Neural progenitor cell (in vitro differentiated cells): ENCODE measurements at regions not wholly inside any gene's neighbourhood (a gene's known extent, or its start where the extent isn't known, plus 50 kb on each side); places are given as distances from the start of the nearest gene placed in this dataset.
A peak's percentile ranks its signal among the peaks of the same experiment; 100 is the strongest.

Experiments
- DNase-seq: peaks from one replicate; pipeline ENCODE4 v3.0.0-alpha.2; 2016; ENCODE audit warnings: low spot score
- H2AFZ ChIP-seq: fragments of 200-600 bp; sonication (generic); replicated peaks from 2 replicates; pipeline ENCODE4 v1.6.1; 2016; ENCODE audit warnings: antibody characterized with exemption
- H3F3A ChIP-seq: fragments of 200-600 bp; sonication (generic); 2 replicates; pipeline ENCODE4 v1.6.1; 2016; ENCODE audit warnings: antibody characterized with exemption, low read depth
- H3K27ac ChIP-seq: fragments of 200-600 bp; sonication (generic); 2 replicates; pipeline ENCODE4 v1.5.1; 2016; ENCODE audit warnings: mild to moderate bottlenecking
- H3K27me3 ChIP-seq: fragments of 200-600 bp; sonication (generic); 2 replicates; pipeline ENCODE4 v1.6.1; 2016; ENCODE audit warnings: mild to moderate bottlenecking, moderate library complexity
- H3K36me3 ChIP-seq: fragments of 200-600 bp; sonication (generic); 2 replicates; pipeline ENCODE4 v1.5.1; 2016
- H3K4me1 ChIP-seq: fragments of 200-600 bp; sonication (generic); 2 replicates; pipeline ENCODE4 v1.6.1; 2016; ENCODE audit warnings: mixed run types
- H3K4me2 ChIP-seq: fragments of 200-600 bp; sonication (generic); 2 replicates; pipeline ENCODE4 v1.6.1; 2016
- H3K4me3 ChIP-seq: fragments of 200-600 bp; sonication (generic); 2 replicates; pipeline ENCODE4 v1.5.1; 2016
- H3K79me2 ChIP-seq: fragments of 200-600 bp; sonication (generic); 2 replicates; pipeline ENCODE4 v1.6.1; 2016; ENCODE audit warnings: low read depth
- H3K9ac ChIP-seq: fragments of 200-600 bp; sonication (generic); 2 replicates; pipeline ENCODE4 v1.6.1; 2016
- H3K9me3 ChIP-seq: fragments of 200-600 bp; sonication (generic); 2 replicates; pipeline ENCODE4 v1.5.1; 2016; ENCODE audit warnings: low read depth
- H4K20me1 ChIP-seq: fragments of 200-600 bp; sonication (generic); 2 replicates; pipeline ENCODE4 v1.6.1; 2016; ENCODE audit warnings: low read depth
- H3K27ac Mint-ChIP-seq: 3 replicates; pipeline ENCODE4 v1.8.0; 2021; ENCODE audit warnings: mixed read lengths
- H3K27me3 Mint-ChIP-seq: 2 replicates; pipeline ENCODE4 v1.8.0; 2022; ENCODE audit warnings: low read depth, mild to moderate bottlenecking, inconsistent platforms, moderate library complexity, mixed read lengths; ENCODE audit not compliant: insufficient read depth
- H3K36me3 Mint-ChIP-seq: 3 replicates; pipeline ENCODE4 v1.8.0; 2021; ENCODE audit warnings: mixed read lengths
- H3K4me1 Mint-ChIP-seq: 3 replicates; pipeline ENCODE4 v1.8.0; 2021; ENCODE audit warnings: mixed read lengths
- H3K4me3 Mint-ChIP-seq: 3 replicates; pipeline ENCODE4 v1.8.0; 2021; ENCODE audit warnings: mild to moderate bottlenecking, moderate library complexity, mixed read lengths
- H3K9me3 Mint-ChIP-seq: 3 replicates; pipeline ENCODE4 v1.8.0; 2020; ENCODE audit warnings: mixed read lengths
- EZH2 ChIP-seq: fragments of 200-600 bp; sonication (generic); IDR thresholded peaks from 2 replicates; pipeline ENCODE4 v1.6.1; 2017; ENCODE audit warnings: antibody characterized with exemption, mild to moderate bottlenecking, moderate library complexity
- EZH2phosphoT487 ChIP-seq: fragments of 200-600 bp; sonication (generic); IDR thresholded peaks from 2 replicates; pipeline ENCODE4 v1.6.1; 2017; ENCODE audit warnings: antibody characterized with exemption
- TF ChIP-seq, protein P1 (sequence below): fragments of 200-600 bp; sonication (generic); IDR thresholded peaks from 2 replicates; pipeline ENCODE4 v1.5.1; 2017; ENCODE audit warnings: antibody characterized with exemption, mild to moderate bottlenecking

DNA sequence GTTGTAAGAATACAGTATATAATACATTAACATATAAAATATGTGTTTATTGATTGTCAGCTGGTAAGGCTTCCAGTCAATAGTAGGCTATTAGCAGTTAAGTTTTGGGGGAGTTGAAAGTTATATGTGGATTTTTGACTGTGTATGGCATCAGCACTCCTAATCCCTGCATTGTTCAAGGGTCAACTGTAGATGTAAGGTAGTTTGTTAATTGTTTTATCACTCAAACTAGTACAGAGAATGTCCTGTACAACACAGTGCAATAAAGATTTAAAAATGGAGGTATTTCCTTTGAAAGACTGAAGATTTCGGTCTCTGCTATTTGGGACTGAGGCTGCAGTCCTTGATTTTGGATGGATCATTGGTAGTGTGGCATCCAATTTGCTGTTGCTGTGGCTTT is 484.4 kb downstream of the KDM4C start:
- H3K4me3 Mint-ChIP-seq = no peak overlapping the region
- no peak overlapping the region for H3K27ac ChIP-seq
- no peaks in the 10 kb centered on the region for H4K20me1 ChIP-seq
- H3K36me3 ChIP-seq = no peaks in the 10 kb centered on the region
- no peak overlapping the region for H3K27ac Mint-ChIP-seq
- H3F3A ChIP-seq = peaks cover 20% of the 10 kb centered on the region
- H3K79me2 ChIP-seq = no peaks in the 10 kb centered on the region
- H3K9me3 ChIP-seq = no peaks in the 10 kb centered on the region
- TF ChIP-seq, protein P1, sequence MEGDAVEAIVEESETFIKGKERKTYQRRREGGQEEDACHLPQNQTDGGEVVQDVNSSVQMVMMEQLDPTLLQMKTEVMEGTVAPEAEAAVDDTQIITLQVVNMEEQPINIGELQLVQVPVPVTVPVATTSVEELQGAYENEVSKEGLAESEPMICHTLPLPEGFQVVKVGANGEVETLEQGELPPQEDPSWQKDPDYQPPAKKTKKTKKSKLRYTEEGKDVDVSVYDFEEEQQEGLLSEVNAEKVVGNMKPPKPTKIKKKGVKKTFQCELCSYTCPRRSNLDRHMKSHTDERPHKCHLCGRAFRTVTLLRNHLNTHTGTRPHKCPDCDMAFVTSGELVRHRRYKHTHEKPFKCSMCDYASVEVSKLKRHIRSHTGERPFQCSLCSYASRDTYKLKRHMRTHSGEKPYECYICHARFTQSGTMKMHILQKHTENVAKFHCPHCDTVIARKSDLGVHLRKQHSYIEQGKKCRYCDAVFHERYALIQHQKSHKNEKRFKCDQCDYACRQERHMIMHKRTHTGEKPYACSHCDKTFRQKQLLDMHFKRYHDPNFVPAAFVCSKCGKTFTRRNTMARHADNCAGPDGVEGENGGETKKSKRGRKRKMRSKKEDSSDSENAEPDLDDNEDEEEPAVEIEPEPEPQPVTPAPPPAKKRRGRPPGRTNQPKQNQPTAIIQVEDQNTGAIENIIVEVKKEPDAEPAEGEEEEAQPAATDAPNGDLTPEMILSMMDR = no peak
- no peak for TF ChIP-seq EZH2phosphoT487
- no peak for TF ChIP-seq EZH2
- H3K27me3 Mint-ChIP-seq = no peaks in the 10 kb centered on the region
- no peaks in the 10 kb centered on the region for H3K4me1 Mint-ChIP-seq
- no peak overlapping the region for H3K4me3 ChIP-seq
- no peak overlapping the region for H2AFZ ChIP-seq
- H3K4me1 ChIP-seq = peaks cover 18% of the 10 kb centered on the region
- H3K9ac ChIP-seq = no peak overlapping the region
- H3K27me3 ChIP-seq = no peaks in the 10 kb centered on the region
- H3K4me2 ChIP-seq = no peak overlapping the region
- H3K36me3 Mint-ChIP-seq = no peaks in the 10 kb centered on the region
- no peak for DNase-seq
- H3K9me3 Mint-ChIP-seq = peaks cover 2% of the 10 kb centered on the region

DNA sequence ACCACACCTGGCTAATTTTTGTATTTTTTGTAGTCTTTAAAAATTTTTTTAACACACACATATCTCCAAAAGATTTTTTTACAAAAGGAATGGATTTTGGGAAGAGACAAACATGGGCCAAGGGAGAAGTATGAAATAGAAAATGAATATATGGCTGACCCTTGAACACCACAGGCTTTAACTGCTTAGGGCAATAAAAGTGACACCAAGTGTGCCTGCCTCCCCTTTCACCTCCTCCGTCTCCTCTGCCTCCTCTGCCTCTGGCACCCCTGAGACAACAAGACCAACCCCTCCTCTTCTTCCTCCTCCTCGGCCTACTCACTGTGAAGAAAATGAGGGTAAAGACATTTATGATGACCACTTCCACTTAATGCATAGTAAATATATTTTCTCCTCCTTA is 483.9 kb downstream of the KDM4C start:
- Histone ChIP-seq H3K4me3 (no peak overlapping the region), H3K79me2 (no peaks in the 10 kb centered on the region), H3K4me2 (no peak overlapping the region), H3K27me3 (no peaks in the 10 kb centered on the region), H3K36me3 (no peaks in the 10 kb centered on the region), H3K9ac (no peak overlapping the region), H3K9me3 (no peaks in the 10 kb centered on the region), H2AFZ (no peak overlapping the region), H4K20me1 (no peaks in the 10 kb centered on the region), H3K4me1 (peaks cover 18% of the 10 kb centered on the region), H3K27ac (no peak overlapping the region), H3F3A (peaks cover 20% of the 10 kb centered on the region)
- no peak for TF ChIP-seq EZH2phosphoT487
- TF ChIP-seq, protein P1 = no peak
- TF ChIP-seq EZH2 = no peak
- no peaks in the 10 kb centered on the region for H3K27me3 Mint-ChIP-seq
- no peak for DNase-seq
- no peaks in the 10 kb centered on the region for H3K36me3 Mint-ChIP-seq
- H3K9me3 Mint-ChIP-seq = peaks cover 2% of the 10 kb centered on the region
- no peaks in the 10 kb centered on the region for H3K4me1 Mint-ChIP-seq
- no peak overlapping the region for H3K27ac Mint-ChIP-seq
- no peak overlapping the region for H3K4me3 Mint-ChIP-seq

DNA sequence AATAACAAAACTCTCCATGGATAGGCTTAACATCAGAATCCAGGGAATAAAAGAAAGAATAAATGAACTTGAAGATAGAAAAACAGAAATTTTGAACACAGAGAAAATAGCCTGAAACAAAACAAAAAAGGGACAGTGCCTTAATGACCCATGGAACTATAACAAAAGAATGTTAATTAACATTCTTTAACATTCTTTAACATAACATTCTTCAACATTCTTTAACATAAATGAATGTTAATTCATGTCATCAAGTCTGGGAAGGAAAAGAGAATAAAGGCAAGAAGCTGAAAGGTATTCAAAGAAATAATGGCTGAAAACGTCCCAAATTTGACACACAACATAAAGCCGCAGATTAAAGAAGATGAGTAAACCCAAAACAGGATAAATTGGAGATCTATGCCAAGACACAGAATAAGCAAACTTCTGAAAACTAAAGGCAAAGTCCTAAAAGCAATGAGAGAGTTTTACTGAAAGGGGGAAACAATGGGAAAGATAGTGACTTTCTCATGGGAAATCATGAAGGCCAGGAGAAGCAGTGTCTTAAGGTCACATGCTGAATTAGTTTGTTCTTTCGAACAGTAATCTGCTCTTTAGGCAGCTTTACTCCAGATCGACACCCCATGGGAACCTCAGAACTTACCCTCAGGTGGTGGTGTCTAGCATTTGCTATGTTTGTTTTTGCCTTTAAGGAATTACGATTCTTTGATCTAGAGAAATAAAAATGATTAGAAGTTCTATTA is 483.0 kb downstream of the KDM4C start:
- H3K4me3 Mint-ChIP-seq = no peak overlapping the region
- Histone ChIP-seq H3K79me2 (no peaks in the 10 kb centered on the region), H4K20me1 (no peaks in the 10 kb centered on the region), H2AFZ (no peak overlapping the region), H3K9ac (no peak overlapping the region), H3K36me3 (no peaks in the 10 kb centered on the region), H3K27ac (no peak overlapping the region), H3K4me2 (peak overlapping the region; percentile 8), H3K4me1 (peaks cover 18% of the 10 kb centered on the region), H3K27me3 (no peaks in the 10 kb centered on the region), H3K4me3 (no peak overlapping the region), H3K9me3 (no peaks in the 10 kb centered on the region), H3F3A (peaks cover 20% of the 10 kb centered on the region)
- no peak for TF ChIP-seq EZH2
- no peak for TF ChIP-seq EZH2phosphoT487
- TF ChIP-seq, protein P1 = no peak
- H3K27ac Mint-ChIP-seq = no peak overlapping the region
- H3K9me3 Mint-ChIP-seq = peaks cover 2% of the 10 kb centered on the region
- no peaks in the 10 kb centered on the region for H3K4me1 Mint-ChIP-seq
- H3K36me3 Mint-ChIP-seq = no peaks in the 10 kb centered on the region
- H3K27me3 Mint-ChIP-seq = no peaks in the 10 kb centered on the region
- no peak for DNase-seq
